ENCODE measurements at regions not wholly inside any gene's neighbourhood (a gene's known extent, or its start where the extent isn't known, plus 50 kb on each side); places are given as distances from the start of the nearest gene placed in this dataset.

GRCh38 chr18:59055345-59056032, 84.2 kb upstream of the SEC11C start:
- no peak for TF ChIP-seq TEAD4 (IDR thresholded peaks at IDR 0.05)
- peak; percentile 66 for TF ChIP-seq RAD21 (IDR thresholded peaks at IDR 0.05; ENCODE audit: low read depth)
- no peak for TF ChIP-seq TCF12 (IDR thresholded peaks at IDR 0.05; ENCODE audit: low read depth)
- TF ChIP-seq, protein P1, sequence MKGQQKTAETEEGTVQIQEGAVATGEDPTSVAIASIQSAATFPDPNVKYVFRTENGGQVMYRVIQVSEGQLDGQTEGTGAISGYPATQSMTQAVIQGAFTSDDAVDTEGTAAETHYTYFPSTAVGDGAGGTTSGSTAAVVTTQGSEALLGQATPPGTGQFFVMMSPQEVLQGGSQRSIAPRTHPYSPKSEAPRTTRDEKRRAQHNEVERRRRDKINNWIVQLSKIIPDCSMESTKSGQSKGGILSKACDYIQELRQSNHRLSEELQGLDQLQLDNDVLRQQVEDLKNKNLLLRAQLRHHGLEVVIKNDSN (IDR thresholded peaks at IDR 0.05): no peak
- TF ChIP-seq TAF1 (IDR thresholded peaks at IDR 0.05; ENCODE audit: low read depth): no peak
- TF ChIP-seq YY1 (IDR thresholded peaks at IDR 0.05; ENCODE audit: low read depth): no peak
- no peak for TF ChIP-seq CEBPB (IDR thresholded peaks at IDR 0.05)
- TF ChIP-seq NFIC (IDR thresholded peaks at IDR 0.05): no peak
- no peak for TF ChIP-seq ZBTB7A (IDR thresholded peaks at IDR 0.05; ENCODE audit: low read depth)
- no peak for TF ChIP-seq EP300 (IDR thresholded peaks at IDR 0.05; ENCODE audit: borderline replicate concordance)

Measured in Ishikawa (cell line).